A204.1 (cell line): ENCODE measurements at regions not wholly inside any gene's neighbourhood (a gene's known extent, or its start where the extent isn't known, plus 50 kb on each side); places are given as distances from the start of the nearest gene placed in this dataset.

Experiments used
- FAIRE-seq: peaks from 2 replicates; lab custom pipeline; 2012; peaks lifted over from hg19 to GRCh38; lab: Jason Lieb, UNC

DNA sequence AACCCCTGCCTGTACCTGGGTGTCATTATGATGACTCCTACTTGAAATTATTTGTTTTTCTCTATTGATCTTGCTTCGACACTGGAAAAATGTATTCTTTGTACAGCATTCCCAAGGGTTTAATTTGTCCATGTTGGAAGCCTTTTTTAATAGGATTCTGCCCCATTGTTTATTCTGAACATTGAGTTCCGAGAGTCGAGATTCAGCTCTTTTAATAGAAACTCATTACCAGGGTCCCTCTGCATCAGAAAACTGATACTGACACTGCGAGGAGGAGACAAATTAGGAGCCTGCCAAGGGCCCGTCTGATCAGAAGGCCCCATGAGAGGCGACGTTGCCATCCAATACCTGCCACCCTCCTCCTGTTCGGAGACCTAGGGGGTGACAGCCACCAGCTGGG lies 260.5 kb upstream of the ZMIZ1 start:
- no peak for FAIRE-seq

DNA sequence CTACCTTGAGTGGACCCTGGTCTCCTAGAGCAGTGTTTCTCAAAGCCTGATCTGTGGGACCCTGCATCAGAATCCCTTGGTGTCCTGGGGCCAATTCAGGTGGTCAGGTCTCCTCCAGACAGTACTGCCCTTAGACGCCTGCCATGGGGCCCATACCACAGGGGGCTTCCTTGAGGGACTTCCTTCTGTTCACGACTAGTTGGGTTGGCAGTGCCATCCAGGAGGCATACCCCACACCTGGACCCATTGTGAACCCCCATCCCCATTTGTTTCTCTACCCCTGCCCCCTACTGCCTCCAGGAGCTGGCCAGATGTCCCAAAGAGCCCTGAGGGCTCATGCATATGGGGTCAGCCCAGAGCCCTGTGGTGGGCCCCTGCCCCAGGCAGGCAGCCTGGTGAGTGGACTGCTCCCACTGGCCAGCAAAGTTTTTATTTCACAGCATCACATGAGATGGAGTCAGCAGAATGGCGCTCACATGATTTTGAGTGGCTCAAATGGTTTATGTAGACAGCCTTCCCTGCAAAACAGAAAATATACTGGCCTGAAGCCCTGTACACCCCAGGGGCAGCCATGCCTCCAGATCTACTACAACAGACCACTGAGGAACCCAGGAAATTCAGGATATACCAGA lies 259.9 kb upstream of the ZMIZ1 start:
- no peak for FAIRE-seq

DNA sequence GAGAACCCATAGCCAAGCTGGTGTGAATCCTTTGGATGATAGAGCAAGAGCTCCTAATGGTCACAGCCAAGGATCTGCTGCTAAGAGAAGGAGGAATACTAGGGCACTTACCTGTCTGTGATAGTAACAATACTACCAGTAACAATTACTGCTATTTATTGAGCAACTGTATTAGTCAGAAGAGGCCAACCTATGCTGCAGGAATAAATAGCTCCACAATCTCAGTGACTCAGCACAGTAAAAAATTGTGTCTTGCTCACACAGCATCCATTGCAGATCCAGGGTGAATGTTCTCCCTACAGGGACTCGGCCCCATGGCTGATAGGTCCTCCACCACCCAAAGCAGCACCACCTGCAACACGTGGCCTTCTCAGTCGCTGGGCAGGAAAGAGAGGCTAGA lies 257.6 kb upstream of the ZMIZ1 start:
- FAIRE-seq: no peak

DNA sequence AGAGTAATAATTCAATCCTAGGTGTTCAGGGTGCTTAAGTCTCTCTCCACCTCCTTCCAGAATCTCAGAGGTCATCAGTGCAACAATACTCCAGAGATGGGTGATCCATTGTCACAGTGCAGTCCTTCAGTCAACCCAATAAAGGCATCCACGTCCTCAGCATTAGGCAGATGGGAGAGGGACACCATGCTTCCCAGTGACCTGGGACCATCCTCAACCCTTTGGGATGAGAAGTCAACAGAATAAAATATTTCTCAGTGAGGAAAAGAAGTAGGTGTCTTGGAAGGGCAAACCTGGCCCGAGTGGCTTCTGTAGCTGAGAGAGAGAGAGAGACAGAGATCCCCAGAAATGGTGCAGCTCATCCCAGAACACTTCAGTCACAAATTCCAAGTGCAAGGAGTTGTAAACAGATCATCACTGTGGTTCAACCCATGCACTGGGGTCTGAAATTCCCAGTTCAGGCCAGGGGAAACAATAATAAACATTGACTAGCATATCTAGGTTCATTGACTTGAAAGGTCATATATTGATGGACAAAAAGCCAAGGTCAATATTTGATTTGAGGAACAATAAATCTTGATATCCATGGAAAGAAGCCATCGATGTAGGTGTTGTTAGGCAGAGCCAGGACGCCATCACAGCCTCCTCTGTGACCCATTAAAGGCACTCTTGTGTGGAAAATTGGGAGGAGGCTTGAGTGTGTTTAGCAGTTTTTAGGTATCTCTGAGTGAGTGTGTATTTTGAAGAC lies 256.0 kb upstream of the ZMIZ1 start:
- no peak for FAIRE-seq

DNA sequence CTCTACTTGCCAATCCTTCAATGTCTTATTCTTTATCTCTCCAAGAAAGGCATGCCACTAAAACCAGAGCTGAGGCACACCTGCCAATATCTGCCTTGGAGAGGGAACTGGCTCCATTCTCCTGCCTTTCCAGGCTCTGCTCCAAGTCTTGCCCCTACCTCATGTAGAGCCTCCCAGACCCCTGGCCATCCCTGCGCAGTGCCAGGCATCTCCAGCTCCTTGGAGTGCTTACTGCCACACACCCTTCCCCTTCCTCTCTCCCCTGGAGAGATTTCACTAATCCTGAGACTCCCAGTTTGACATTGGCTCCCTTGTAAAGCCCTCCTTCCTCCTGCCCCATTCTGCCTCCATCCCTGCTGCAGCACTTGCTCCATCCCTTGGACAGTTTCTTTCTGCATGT lies 255.2 kb upstream of the ZMIZ1 start:
- no peak for FAIRE-seq

DNA sequence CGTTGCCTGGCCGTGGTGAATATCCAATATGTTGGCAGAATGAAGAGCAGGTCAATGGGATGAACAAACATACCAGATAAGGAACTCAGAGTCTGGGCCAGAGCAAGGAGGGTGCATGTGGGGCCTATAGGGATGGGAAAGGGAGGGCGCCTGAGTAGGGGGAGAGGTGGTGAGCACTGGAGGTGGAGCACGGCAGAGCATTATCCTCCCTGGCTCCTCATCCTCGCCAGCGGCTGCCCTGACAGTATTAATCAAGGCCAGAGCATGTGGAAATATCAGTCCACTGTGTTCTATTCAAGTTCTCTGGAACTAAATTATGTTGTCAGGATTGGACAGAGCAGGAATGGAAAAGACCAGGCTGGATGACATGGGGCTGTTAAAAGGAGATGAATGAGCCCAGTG lies 254.8 kb upstream of the ZMIZ1 start:
- no peak for FAIRE-seq

DNA sequence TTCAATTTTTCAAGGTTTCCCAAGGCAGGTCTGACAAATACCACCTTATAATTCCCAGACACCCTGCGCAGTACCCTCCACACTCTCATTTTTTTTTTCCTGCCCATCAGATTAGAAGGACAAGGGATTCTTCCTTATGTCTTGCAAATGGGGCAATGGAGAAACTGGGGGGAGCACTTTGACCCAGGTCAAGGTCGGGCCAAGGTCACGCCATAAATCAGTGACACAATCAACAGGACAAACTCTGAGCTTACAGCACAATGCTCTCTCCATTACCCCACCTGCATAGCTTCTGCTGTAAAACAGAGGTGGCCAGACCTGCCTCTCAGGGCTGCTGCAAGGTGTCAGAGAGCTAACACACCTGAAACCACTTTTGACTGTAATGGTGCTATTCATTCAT lies 254.4 kb upstream of the ZMIZ1 start:
- no peak for FAIRE-seq

DNA sequence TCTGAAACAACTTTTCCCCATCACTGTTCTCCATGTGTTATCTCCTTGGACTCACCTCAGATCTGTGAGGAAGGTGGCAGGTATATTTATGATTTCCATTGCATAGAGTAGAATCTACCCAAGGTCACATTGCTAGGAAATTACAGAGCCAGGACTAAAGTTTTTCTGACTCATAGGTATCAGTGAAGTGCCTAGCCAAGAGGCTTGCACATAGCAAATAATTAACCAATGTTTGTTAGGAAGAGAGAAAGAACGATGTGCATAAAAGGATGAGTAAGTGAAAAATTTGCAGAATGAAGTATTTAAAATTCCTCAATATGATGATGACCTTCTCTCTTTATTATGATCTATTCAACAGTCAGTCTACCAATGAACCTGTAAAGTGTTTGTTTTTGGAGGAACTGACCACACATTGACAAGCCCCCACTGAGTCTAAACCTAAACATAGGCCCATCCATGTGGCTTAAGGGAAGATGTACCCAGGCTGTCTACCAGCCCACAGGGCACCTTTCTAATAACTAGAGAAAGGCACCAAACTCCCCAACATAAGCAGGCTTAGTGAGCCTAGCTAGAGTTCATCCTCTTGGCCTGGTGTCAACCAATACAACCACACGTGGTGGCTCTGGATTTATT lies 252.9 kb upstream of the ZMIZ1 start:
- FAIRE-seq: no peak

DNA sequence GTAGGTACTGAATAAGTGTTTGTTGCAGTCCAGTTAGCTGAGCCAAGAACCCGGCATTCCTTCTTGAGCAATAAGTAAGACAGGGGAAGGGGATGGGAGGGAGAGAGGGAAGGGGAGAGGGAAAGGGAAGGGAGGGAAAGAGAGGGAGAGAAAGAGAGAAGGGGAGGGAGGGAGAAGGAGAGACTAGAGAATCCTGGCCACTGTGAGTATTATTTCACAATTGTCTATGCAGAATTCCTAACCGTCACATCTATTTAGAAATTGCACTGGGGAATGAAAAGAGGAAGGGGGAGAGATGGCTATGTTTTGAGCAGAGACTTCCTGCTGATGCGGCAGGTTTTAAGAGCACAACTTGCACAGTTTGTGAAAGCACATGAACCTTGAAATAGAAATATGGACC lies 251.4 kb upstream of the ZMIZ1 start:
- FAIRE-seq: no peak

DNA sequence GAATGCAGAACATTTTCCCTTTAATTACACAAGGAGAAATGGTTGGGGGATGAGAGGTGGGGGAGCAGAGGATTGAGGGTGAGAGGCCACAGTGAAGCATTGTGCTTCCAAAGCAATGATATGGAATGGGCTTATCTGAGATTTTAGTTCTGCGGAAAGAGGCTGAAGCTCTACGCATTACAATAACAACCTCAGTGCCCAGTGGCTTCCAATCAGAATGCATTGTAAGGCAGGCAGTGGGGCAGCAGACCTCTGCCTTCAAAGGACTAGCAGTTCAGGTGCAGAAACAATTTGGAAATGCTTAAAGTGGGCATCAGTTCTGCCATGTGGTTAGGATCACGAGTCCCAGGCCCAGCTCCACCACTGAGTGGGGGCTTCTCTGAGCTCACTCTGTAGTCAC lies 251.0 kb upstream of the ZMIZ1 start:
- no peak for FAIRE-seq

DNA sequence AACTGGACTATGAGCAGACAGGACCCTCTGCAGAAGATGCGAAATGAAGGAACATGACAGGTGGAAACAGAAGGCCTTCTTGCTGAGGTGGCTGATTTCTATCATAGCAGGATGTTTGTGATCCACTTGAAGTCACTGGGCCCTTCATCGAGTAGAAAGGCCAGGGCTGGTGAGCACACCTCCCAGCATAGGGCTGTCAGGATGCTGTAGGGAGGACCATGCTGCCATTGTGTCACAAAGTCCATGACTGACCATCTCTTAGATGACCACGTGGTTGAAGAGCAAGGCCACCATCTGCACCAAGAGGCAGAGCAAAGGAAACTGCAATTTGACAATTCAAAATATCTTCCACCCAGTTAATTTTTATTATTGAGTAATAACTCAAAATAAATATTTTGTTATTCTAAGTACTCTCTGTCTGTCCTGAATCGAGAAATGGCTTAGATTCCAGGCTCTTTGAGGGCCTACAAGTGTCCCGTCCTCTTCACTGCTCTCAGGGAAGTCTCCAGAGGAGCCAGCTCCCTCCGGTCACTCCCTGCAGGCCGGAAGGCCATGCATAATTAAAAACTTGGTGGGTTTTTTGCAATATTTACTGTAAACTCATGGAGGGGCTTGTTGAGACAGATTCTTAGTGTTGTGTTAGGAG lies 249.3 kb upstream of the ZMIZ1 start:
- FAIRE-seq: no peak

DNA sequence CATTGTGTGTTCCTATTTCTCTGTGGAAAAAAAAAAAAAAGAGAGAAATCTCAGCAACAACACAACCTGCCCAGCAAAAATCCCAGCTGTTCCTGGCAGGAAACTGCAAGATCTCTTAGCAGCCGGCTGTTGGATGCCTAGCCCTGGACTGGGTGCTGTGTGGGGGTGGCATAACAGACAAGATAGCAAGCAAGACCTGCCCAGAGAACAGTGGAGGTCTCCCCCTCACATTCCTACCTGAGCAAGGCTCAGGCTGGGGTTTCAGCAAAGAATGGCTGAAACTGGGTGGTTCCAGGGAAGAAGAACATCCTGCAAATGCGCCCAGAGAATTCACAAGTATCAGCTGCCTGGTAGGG lies 248.8 kb upstream of the ZMIZ1 start:
- FAIRE-seq: no peak

DNA sequence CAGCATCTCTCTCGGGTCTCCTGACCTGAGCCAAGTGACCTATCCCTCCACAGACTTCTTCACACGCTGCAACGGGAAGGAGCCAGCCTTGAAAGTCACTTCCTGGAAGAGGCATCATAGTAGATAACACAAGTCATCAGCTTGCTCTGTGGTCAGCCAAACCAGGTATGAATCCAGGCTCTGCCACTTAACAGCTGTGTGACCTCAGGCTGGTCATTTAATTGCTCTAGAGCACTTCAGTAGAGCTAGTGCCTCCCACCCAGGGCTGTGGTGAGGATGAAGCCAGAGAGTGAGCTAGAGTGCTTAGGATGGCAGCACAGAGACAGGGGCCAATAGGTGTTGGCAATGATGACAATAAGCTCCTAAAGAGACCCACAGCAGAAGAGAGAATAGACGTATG lies 247.7 kb upstream of the ZMIZ1 start:
- FAIRE-seq: no peak

DNA sequence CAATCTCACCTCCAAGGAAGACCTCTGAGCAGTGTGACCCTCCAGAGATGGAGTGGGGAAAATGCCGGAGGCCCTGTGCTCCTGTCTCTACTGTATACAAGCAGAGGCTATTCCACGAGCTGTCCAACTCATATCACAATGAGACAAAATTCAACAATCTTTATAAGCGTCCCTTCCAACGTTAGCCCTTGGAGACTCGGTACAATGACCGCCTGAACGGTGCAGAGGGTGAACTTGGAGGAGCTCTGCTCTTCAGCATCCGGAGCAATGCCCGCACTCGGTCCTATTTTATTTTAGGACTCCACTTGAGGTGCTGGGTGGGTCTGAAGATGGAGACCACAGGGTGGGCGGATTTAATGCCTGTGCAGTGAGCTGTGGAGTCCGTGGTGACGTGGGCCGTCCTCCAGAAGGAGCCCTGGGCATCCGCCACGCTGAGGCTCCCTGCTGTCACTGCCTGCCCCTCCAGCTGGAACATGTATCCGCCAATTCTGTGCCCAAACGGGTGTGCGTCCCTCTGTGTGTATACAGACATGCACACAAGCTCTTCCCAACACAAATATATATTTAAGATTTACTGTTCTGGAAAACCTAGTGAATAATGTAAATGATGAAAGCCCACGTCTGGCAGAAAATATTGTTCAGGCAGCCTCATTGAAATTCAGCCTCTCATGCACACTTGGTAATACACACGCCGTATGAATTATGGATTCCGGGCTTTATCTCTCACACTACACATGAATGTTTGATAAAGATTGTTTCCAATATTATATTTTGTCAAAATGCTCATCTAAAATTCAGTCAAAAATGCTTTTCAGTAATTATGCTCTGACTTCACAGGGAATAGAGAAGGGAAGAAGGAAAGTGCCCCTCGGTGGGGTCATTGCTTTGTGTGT lies 239.9 kb upstream of the ZMIZ1 start:
- no peak for FAIRE-seq

DNA sequence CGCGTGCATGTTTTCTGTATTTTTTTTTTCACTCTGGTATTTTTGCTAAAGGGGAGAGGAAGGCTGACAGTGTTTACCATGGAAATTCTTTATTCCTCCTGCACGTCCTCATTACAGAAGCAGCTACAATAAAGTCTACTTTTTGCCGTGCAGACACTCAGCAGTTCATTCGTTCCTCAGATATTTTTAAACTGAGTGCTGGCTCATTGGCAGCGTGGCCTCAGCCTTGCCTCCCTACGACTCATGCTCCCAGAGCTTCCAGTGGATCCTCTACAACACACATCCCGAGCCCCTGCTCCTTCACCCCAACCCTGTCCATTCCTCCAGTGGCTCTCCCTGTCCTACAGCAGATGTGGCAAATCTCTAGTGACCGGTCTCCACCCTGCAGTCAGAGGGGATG lies 239.2 kb upstream of the ZMIZ1 start:
- no peak for FAIRE-seq

DNA sequence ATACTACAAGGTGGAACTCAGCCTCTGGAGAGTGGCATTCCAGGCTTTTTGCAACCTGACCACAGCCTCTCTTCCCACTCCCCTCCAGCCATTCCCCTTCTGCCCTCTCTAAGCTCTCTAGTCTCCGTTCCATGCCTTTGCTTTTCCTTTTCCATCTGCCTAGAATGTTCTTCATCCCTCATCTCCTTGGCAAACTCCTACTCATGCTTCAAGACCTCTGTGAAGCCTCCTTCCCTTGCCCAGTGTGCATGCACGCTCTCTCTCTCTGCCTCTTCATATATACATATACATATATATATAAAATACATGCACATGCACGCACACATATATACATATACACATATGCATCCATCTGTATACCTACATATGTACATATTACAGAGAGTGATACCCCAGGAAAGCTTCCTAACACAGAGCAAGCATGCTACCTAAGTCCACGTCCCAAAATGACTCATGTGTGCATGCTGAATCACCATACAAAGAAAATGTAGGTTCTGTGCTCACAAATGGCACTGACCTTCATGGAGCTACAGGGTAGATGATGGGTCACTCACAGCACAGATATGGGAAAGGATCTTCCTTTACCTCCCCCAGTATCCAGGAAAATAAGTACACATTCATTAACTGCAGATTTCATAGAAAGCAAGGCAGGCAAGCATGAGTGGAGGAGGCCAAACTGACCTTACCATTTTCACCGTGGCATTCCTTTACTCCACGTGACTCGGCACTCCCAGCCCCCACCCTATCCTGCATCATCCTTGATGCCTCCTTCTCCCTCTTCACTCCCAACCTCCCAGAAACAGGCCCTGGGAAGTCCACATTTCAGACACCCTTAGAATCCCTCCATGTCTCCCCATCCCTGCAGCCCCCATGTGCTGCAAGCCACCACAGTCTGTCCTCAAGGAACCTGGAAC lies 238.4 kb upstream of the ZMIZ1 start:
- FAIRE-seq: no peak

DNA sequence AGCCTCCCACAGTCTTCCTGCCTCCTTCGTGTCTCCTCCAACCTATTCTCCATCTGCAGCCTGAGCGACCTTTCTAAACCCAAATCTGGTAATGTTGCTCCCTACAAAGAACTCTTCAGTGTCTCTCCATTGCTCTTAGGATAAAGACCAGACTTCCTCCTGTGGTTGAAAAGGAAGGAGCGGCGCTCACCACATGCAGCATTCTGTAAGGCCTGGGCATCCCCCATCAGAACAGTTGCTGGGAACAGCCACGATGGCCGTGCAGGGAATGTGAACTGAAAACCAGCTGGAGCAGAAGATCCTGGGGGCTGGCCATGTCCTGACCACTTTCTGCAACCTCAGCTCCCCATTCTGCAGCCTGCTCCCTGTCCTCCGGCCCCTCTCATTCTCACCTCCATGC lies 237.8 kb upstream of the ZMIZ1 start:
- no peak for FAIRE-seq

DNA sequence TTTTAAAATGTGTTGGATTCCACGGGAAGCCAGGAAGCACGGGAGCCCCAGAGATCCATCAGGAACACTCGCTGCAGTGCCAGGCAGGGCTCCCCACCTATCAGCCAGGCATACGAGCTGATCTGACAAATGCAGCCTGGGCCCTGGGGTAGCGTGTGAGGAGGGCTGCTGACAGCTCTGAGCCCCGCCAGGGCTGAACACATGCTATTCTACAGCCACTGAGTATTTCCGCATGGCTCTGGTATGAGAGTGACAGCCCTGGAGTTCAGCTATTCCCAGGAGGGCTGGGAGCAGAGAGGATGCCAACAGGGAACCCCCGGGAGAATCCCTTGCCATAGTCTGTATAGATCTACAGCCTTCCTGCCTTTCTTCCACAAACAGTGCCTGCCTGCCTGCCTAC lies 237.3 kb upstream of the ZMIZ1 start:
- no peak for FAIRE-seq

DNA sequence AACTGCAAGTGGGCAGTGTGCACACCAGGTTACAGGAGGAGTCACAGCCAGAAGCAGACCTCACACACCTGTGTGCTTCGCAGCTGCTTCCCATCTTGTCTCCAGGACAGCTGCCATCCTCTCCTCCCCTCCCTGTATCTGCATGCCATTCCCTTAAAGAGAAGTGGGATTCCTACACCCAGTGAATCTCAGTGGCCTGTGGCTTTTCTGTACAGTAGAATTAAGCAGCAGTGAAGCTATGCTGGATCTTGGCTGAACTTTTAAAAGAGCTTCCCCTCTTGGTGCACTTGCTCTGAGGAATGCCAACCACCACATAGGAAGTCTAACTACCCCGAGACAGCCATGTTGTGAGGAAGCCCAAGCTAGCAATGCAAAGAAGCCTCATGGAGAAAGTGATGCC lies 236.5 kb upstream of the ZMIZ1 start:
- FAIRE-seq: no peak

DNA sequence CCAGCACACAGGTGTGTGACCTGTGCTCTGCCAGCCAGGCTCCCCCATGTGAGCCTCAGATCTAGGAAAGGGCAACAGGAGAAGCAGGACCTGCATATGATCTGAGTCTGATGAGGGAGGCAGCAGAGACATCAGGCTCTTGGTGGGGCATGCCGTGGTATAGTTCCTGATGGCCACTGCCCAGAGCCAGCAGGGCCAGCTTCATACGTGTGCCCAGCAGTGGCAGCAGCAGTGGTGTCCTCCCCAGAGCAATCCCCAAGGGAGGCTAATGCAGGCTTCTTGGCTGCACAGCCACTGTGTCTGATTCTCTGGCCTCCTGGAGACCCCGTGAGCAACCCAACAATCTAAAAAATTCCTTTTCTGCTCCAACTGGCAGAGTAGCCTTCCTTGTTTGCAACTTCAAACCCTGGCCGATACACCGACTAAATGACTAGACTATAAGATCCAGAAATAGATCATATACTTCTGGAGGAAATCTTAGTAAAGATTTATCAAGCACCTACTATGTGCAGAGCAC lies 230.6 kb upstream of the ZMIZ1 start:
- no peak for FAIRE-seq

DNA sequence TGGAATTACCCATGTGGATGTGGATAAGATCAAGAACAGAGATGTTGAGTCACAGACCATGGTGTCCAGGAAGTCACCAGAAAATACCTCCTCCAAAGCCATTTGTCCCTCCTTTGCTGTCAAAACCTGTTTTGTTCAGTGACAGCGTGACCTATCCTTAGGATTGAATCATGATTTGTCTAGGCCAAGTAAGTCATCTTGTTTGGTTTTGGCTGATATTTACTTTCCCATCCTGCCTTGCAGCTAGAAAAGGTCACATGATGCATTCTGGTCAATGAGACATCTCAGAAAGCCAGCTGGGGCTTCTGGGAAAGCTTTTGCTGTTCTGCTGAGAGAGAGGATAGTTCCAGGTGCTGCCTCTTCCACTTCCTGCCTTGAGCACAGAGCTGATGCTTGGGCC lies 225.3 kb upstream of the ZMIZ1 start:
- no peak for FAIRE-seq
